ENCODE measurements at regions not wholly inside any gene's neighbourhood (a gene's known extent, or its start where the extent isn't known, plus 50 kb on each side); places are given as distances from the start of the nearest gene placed in this dataset.

DNA sequence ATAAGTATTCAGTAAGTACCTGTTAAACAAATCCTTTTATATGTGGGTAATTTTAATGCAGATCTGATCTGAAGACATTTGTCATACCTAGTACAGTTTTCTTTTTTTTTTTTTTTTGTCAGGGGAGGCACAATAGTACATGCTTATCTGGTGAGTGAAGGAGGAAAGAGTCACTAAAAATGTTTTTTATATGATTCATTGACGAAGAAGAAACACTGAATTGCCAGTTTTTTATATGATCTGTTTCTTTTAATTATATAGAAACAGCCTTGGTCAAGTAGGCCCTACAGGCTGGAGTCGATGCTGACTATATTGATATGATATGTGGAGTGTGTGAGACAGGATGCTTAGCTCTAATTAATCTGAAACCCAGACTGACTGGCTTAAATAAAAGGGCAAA lies 315.2 kb downstream of the PSAT1 start:
- TF ChIP-seq EZH2 (IDR thresholded peaks at IDR 0.05) (no peak), EZH2phosphoT487 (IDR thresholded peaks at IDR 0.05) (no peak)
- TF ChIP-seq, protein P1, sequence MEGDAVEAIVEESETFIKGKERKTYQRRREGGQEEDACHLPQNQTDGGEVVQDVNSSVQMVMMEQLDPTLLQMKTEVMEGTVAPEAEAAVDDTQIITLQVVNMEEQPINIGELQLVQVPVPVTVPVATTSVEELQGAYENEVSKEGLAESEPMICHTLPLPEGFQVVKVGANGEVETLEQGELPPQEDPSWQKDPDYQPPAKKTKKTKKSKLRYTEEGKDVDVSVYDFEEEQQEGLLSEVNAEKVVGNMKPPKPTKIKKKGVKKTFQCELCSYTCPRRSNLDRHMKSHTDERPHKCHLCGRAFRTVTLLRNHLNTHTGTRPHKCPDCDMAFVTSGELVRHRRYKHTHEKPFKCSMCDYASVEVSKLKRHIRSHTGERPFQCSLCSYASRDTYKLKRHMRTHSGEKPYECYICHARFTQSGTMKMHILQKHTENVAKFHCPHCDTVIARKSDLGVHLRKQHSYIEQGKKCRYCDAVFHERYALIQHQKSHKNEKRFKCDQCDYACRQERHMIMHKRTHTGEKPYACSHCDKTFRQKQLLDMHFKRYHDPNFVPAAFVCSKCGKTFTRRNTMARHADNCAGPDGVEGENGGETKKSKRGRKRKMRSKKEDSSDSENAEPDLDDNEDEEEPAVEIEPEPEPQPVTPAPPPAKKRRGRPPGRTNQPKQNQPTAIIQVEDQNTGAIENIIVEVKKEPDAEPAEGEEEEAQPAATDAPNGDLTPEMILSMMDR (IDR thresholded peaks at IDR 0.05): no peak
